H9 (cell line): ENCODE measurements at regions not wholly inside any gene's neighbourhood (a gene's known extent, or its start where the extent isn't known, plus 50 kb on each side); places are given as distances from the start of the nearest gene placed in this dataset.

Source experiments
- DNase-seq: peaks from one replicate; pipeline ENCODE4 v3.0.0-alpha.2; 2017
- H2AFZ ChIP-seq: one replicate; pipeline ENCODE4 v1.6.1; 2013; ENCODE audit warnings: mild to moderate bottlenecking, low read length, control low read depth, moderate library complexity
- H2AK5ac ChIP-seq: 2 replicates; pipeline ENCODE4 v1.6.1; 2013; ENCODE audit warnings: low read length, control low read depth, mixed read lengths; ENCODE audit not compliant: insufficient read length
- H2BK120ac ChIP-seq: one replicate; pipeline ENCODE4 v1.6.1; 2013; ENCODE audit warnings: low read depth, mild to moderate bottlenecking, low read length, control low read depth, inconsistent platforms; ENCODE audit not compliant: poor library complexity, severe bottlenecking
- H2BK12ac ChIP-seq: 2 replicates; pipeline ENCODE4 v1.6.1; 2013; ENCODE audit warnings: low read length, control low read depth, mixed read lengths, low read depth; ENCODE audit not compliant: insufficient read length
- H2BK15ac ChIP-seq: 2 replicates; pipeline ENCODE4 v1.6.1; 2013; ENCODE audit warnings: low read depth, low read length, control low read depth
- H2BK20ac ChIP-seq: one replicate; pipeline ENCODE4 v1.6.1; 2013; ENCODE audit warnings: low read depth, mild to moderate bottlenecking, low read length, control low read depth, inconsistent platforms; ENCODE audit not compliant: poor library complexity, severe bottlenecking
- H2BK5ac ChIP-seq: 2 replicates; pipeline ENCODE4 v1.6.1; 2013; ENCODE audit warnings: low read length, control low read depth, mixed read lengths; ENCODE audit not compliant: insufficient read length
- H3K14ac ChIP-seq: 2 replicates; pipeline ENCODE4 v1.6.1; 2013; ENCODE audit warnings: low read length, control low read depth; ENCODE audit not compliant: insufficient read depth
- H3K18ac ChIP-seq: 2 replicates; pipeline ENCODE4 v1.6.1; 2013; ENCODE audit warnings: low read depth, mild to moderate bottlenecking, mixed read lengths, low read length, control low read depth; ENCODE audit not compliant: insufficient read length
- H3K23ac ChIP-seq: 2 replicates; pipeline ENCODE4 v1.6.1; 2013; ENCODE audit warnings: low read length, control low read depth, mixed read lengths, low read depth; ENCODE audit not compliant: insufficient read length
- H3K23me2 ChIP-seq: 2 replicates; pipeline ENCODE4 v1.6.1; 2013; ENCODE audit warnings: low read depth, mild to moderate bottlenecking, mixed read lengths, low read length, control low read depth; ENCODE audit not compliant: insufficient read length, poor library complexity, severe bottlenecking
- H3K27ac ChIP-seq: 2 replicates; pipeline ENCODE4 v1.5.1; 2013; ENCODE audit warnings: low read length, control low read depth, mixed read lengths, low read depth; ENCODE audit not compliant: insufficient read length
- H3K27me3 ChIP-seq: 2 replicates; pipeline ENCODE4 v1.6.1; 2013; ENCODE audit warnings: low read length, control low read depth, inconsistent platforms; ENCODE audit not compliant: insufficient read depth
- H3K4ac ChIP-seq: 2 replicates; pipeline ENCODE4 v1.6.1; 2013; ENCODE audit warnings: low read depth, mild to moderate bottlenecking, control low read depth, inconsistent platforms, low read length, moderate library complexity
- H3K4me1 ChIP-seq: 2 replicates; pipeline ENCODE4 v1.6.1; 2013; ENCODE audit warnings: low read length, control low read depth, inconsistent platforms; ENCODE audit not compliant: insufficient read depth
- H3K4me2 ChIP-seq: 2 replicates; pipeline ENCODE4 v1.6.1; 2013; ENCODE audit warnings: low read length, control low read depth, mixed read lengths; ENCODE audit not compliant: insufficient read length, insufficient read depth
- H3K56ac ChIP-seq: 2 replicates; pipeline ENCODE4 v1.6.1; 2013; ENCODE audit warnings: low read depth, mild to moderate bottlenecking, mixed read lengths, low read length, control low read depth; ENCODE audit not compliant: insufficient read length
- H3K79me1 ChIP-seq: 2 replicates; pipeline ENCODE4 v1.6.1; 2013; ENCODE audit warnings: low read depth, mild to moderate bottlenecking, moderate library complexity, low read length, control low read depth, inconsistent platforms; ENCODE audit not compliant: insufficient read depth, poor library complexity, severe bottlenecking
- H3K79me2 ChIP-seq: 2 replicates; pipeline ENCODE4 v1.6.1; 2013; ENCODE audit warnings: low read length, control low read depth, inconsistent platforms; ENCODE audit not compliant: insufficient read depth
- H3K9ac ChIP-seq: 2 replicates; pipeline ENCODE4 v1.6.1; 2013; ENCODE audit warnings: low read length, control low read depth, mixed read lengths; ENCODE audit not compliant: insufficient read length; ENCODE audit errors: extremely low read depth
- H3K9me3 ChIP-seq: one replicate; pipeline ENCODE4 v1.6.1; 2013; ENCODE audit warnings: low read depth, low read length, inconsistent platforms; ENCODE audit not compliant: control insufficient read depth
- H3T11ph ChIP-seq: one replicate; pipeline ENCODE4 v1.6.1; 2013; ENCODE audit warnings: mild to moderate bottlenecking, low read length, control low read depth, inconsistent platforms
- H4K20me1 ChIP-seq: one replicate; pipeline ENCODE4 v1.6.1; 2013; ENCODE audit not compliant: control insufficient read depth, insufficient read length, insufficient read depth
- H4K5ac ChIP-seq: 2 replicates; pipeline ENCODE4 v1.6.1; 2013; ENCODE audit warnings: low read depth, mild to moderate bottlenecking, mixed read lengths, low read length, control low read depth; ENCODE audit not compliant: insufficient read length
- H4K8ac ChIP-seq: replicated peaks from 2 replicates; pipeline ENCODE4 v1.6.1; 2013; ENCODE audit warnings: low read length, control low read depth, mixed read lengths, low read depth; ENCODE audit not compliant: insufficient read length
- H4K91ac ChIP-seq: 2 replicates; pipeline ENCODE4 v1.6.1; 2013; ENCODE audit warnings: low read depth, mild to moderate bottlenecking, moderate library complexity, mixed read lengths, low read length, control low read depth; ENCODE audit not compliant: insufficient read length
- H3K27ac Mint-ChIP-seq, 3 experiments: 2 replicates in 2 of 3; 3 replicates in 1 of 3; pipeline ENCODE4 v1.8.0; 2020 to 2021; ENCODE audit warnings: mixed read lengths in 3 of 3, mild to moderate bottlenecking in 1 of 3, moderate library complexity in 1 of 3
- H3K27me3 Mint-ChIP-seq: 2 replicates; pipeline ENCODE4 v1.8.0; 2021; ENCODE audit warnings: low read depth, mild to moderate bottlenecking, moderate library complexity, mixed read lengths
- H3K36me3 Mint-ChIP-seq, 3 experiments: 2 replicates in 2 of 3; 3 replicates in 1 of 3; pipeline ENCODE4 v1.8.0; 2020 to 2021; ENCODE audit warnings: low read depth in 3 of 3, mixed read lengths in 3 of 3; ENCODE audit not compliant: insufficient read depth in 1 of 3
- H3K4me1 Mint-ChIP-seq, 2 experiments: 2 replicates each; pipeline ENCODE4 v1.8.0; 2020; ENCODE audit warnings: mixed read lengths in 2 of 2
- H3K4me3 Mint-ChIP-seq, 2 experiments: 2 replicates in 1 of 2; 3 replicates in 1 of 2; pipeline ENCODE4 v1.8.0; 2020 to 2021; ENCODE audit warnings: mild to moderate bottlenecking in 2 of 2, mixed read lengths in 2 of 2, moderate library complexity in 1 of 2
- H3K9me3 Mint-ChIP-seq, 2 experiments: 2 replicates in 1 of 2; 3 replicates in 1 of 2; pipeline ENCODE4 v1.8.0; 2020; ENCODE audit warnings: mild to moderate bottlenecking in 2 of 2, mixed read lengths in 2 of 2, moderate library complexity in 1 of 2
- WGBS: extraction: QIAGEN DNeasy Blood & Tissue Kit; methylation state at CpG from one replicate; pipeline ENCODE4 v1.1.7; 2013; ENCODE audit warnings: missing lambda C conversion rate, low lambda C conversion rate, mixed read lengths; ENCODE audit not compliant: insufficient read length; ENCODE audit errors: extremely low coverage; 5-methylcytosine and 5-hydroxymethylcytosine counted together
- TF ChIP-seq, protein P1 (sequence below): fragments of 200-600 bp; sonication (generic); conservative IDR thresholded peaks from 3 replicates; pipeline ENCODE4 v1.8.0; 2021; ENCODE audit warnings: antibody characterized with exemption, mild to moderate bottlenecking

DNA sequence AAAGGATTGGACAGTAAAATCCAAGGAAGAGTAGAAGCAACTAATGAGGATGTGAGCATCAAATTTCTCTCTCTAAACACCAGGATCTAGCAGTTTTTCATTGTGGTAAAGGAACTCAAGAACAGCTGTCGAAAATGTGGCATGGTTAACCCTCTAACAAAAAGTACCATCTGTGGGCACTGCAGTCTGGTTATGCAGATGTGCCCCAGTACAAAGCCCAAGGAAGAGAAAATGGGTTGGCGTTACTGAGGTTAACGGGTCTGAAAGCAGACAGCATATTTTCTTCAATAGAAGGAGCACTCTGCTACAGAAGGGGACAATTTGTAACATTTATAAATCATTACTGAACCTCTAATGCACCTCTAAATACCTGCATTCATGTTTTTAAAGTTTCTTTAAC lies 253.0 kb upstream of the HNRNPA3 start:
- TF ChIP-seq, protein P1, sequence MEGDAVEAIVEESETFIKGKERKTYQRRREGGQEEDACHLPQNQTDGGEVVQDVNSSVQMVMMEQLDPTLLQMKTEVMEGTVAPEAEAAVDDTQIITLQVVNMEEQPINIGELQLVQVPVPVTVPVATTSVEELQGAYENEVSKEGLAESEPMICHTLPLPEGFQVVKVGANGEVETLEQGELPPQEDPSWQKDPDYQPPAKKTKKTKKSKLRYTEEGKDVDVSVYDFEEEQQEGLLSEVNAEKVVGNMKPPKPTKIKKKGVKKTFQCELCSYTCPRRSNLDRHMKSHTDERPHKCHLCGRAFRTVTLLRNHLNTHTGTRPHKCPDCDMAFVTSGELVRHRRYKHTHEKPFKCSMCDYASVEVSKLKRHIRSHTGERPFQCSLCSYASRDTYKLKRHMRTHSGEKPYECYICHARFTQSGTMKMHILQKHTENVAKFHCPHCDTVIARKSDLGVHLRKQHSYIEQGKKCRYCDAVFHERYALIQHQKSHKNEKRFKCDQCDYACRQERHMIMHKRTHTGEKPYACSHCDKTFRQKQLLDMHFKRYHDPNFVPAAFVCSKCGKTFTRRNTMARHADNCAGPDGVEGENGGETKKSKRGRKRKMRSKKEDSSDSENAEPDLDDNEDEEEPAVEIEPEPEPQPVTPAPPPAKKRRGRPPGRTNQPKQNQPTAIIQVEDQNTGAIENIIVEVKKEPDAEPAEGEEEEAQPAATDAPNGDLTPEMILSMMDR = no peak
- H3K79me2 ChIP-seq = no peaks in the 10 kb centered on the region
- Mint-ChIP-seq H3K4me3 (no peak overlapping the region), H3K9me3 (no peaks in the 10 kb centered on the region), H3K36me3 (no peaks in the 10 kb centered on the region), H3K4me1 (peaks cover 13 to 19% of the 10 kb centered on the region in 2 experiments; a peak in 2 of 4 replicates), H3K27me3 (no peaks in the 10 kb centered on the region), H3K27ac (no peak overlapping the region)
- no peak overlapping the region for H2BK12ac ChIP-seq
- H2BK5ac ChIP-seq = no peak overlapping the region
- no peak overlapping the region for H3K56ac ChIP-seq
- H3K9ac ChIP-seq = no peak overlapping the region
- no CpG with 5 or more reads among the region's 3 CpGs for WGBS
- no peak overlapping the region for H2BK15ac ChIP-seq
- no peaks in the 10 kb centered on the region for H3K9me3 ChIP-seq
- no peak overlapping the region for H3K14ac ChIP-seq
- no peak overlapping the region for H4K91ac ChIP-seq
- no peak overlapping the region for H3K4me2 ChIP-seq
- H4K20me1 ChIP-seq = no peaks in the 10 kb centered on the region
- no peaks in the 10 kb centered on the region for H3K23me2 ChIP-seq
- no peak overlapping the region for H4K5ac ChIP-seq
- no peak overlapping the region for H2AFZ ChIP-seq
- no peak overlapping the region for H2AK5ac ChIP-seq
- H3K27me3 ChIP-seq = no peaks in the 10 kb centered on the region
- no peak overlapping the region for H3K27ac ChIP-seq
- H3K79me1 ChIP-seq = no peaks in the 10 kb centered on the region
- no peak overlapping the region for H4K8ac ChIP-seq
- H3K23ac ChIP-seq = no peak overlapping the region
- no peak for DNase-seq
- H3K4me1 ChIP-seq = no peaks in the 10 kb centered on the region; the same call in 1 of the 2 replicates
- H3K18ac ChIP-seq = no peak overlapping the region
- H3T11ph ChIP-seq = no peak overlapping the region
- H3K4ac ChIP-seq = no peak overlapping the region
- no peak overlapping the region for H2BK20ac ChIP-seq
- no peak overlapping the region for H2BK120ac ChIP-seq
